HFF-Myc (cell line): ENCODE measurements at regions not wholly inside any gene's neighbourhood (a gene's known extent, or its start where the extent isn't known, plus 50 kb on each side); places are given as distances from the start of the nearest gene placed in this dataset.

Experiments used
- DNase-seq: peaks from one replicate; pipeline ENCODE4 v3.0.0-alpha.2; 2011; ENCODE audit warnings: low read depth; ENCODE audit errors: extremely low read depth
- H3K4me3 ChIP-seq: replicated peaks from 2 replicates; pipeline ENCODE4 v1.5.1; 2011; ENCODE audit warnings: low read depth, mild to moderate bottlenecking, control low read depth, low read length
- CTCF ChIP-seq: IDR thresholded peaks from 2 replicates; pipeline ENCODE4 v1.5.1; 2012; ENCODE audit warnings: mild to moderate bottlenecking, low read depth, low read length, control low read depth; ENCODE audit errors: missing control alignments

DNA sequence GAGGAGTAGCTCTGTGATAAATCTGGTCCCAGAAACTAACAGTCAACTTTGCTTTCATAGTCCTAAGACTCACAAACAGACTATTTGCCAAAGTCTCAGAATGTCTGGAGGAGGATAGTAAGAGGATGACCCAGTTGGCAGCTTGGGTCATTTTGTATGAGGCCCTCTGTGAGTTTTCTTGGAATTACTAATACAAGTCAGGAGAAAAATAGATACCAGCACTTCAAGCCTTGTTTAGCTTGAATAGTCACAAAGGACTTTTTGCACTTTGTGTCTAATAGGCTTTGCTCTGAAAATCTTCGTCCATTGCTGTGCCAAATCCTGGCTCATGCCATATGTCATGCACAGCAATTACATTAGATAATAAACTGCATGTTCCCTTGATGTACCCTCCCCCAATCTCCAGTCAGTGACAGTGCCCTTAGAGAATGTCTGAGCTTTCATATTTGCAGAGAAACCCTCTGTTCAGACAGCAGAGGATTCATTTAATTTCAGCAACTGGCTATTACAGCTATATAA, 612.8 kb downstream of the CSNK1G3 start:
- no peak for TF ChIP-seq CTCF
- H3K4me3 ChIP-seq, result no peak overlapping the region
- DNase-seq, result no peak

DNA sequence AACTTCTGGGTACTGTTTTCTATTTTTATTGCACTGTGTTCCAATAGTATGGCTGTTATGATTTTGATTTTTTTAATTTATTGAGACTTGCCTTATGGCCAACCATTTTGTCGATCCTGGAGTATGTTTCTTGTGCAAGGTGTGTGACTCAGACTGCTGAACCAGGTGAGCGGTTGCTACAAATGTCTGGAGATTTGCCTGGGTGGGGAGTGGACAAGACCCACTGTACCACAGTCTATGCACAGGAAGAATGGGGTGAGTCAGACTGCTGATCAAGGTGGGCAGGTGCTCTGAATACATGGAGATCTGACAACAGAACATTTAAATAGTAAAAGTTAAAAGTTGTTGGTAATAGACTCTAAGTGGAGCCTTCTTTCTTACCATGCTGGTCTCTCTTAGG, 609.2 kb downstream of the CSNK1G3 start:
- DNase-seq, result no peak
- no peak overlapping the region for H3K4me3 ChIP-seq
- TF ChIP-seq CTCF, result no peak

DNA sequence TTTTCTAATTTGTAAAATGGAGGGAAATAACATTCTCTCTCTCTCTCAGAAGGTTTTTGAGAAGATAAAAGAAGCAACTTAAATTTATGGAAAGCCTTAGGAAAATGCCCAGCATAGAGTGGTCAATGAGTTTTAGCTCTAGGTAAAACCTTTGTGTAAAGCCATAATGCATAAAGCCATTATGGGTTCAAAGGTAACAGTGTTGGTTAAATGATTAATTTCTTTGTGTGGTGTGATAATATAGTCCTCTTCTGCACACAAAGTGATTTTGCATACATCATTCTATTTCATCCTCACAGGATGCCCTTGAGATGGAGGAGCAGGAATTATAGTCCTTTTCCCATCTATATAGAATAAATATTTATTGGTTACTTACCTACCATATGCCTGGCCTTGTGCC, 602.9 kb downstream of the CSNK1G3 start:
- DNase-seq, result no peak
- no peak overlapping the region for H3K4me3 ChIP-seq
- no peak for TF ChIP-seq CTCF

GRCh38 chr5:124111886-124112285, 599.9 kb downstream of the CSNK1G3 start:
- no peak overlapping the region for H3K4me3 ChIP-seq
- no peak for DNase-seq
- no peak for TF ChIP-seq CTCF

- TF ChIP-seq CTCF, result no peak
- no peak overlapping the region for H3K4me3 ChIP-seq
- no peak for DNase-seq
Observed at GRCh38 chr5:124110942-124111341, 599.0 kb downstream of the CSNK1G3 start.

- no peak overlapping the region for H3K4me3 ChIP-seq
- TF ChIP-seq CTCF, result no peak
- DNase-seq, result no peak
Observed at GRCh38 chr5:124105326-124105725, 593.3 kb downstream of the CSNK1G3 start.

- no peak for DNase-seq
- TF ChIP-seq CTCF, result no peak
Observed at GRCh38 chr5:124104821-124105220, 592.8 kb downstream of the CSNK1G3 start.

More at GRCh38 chr5:124104821-124105220, 592.8 kb downstream of the CSNK1G3 start:
- H3K4me3 ChIP-seq, result no peak overlapping the region
